GM12878 (cell line): ENCODE measurements at regions not wholly inside any gene's neighbourhood (a gene's known extent, or its start where the extent isn't known, plus 50 kb on each side); places are given as distances from the start of the nearest gene placed in this dataset.

Experiments used
- BMI1 ChIP-seq: fragments of 450-650 bp; IDR thresholded peaks from 2 replicates; pipeline ENCODE4 v1.6.1; 2016; ENCODE audit warnings: mild to moderate bottlenecking, moderate library complexity, borderline replicate concordance
- CEBPZ ChIP-seq: fragments of 150-350 bp; IDR thresholded peaks from 2 replicates; pipeline ENCODE4 v1.6.1; 2016; ENCODE audit warnings: low read depth, low read length
- E4F1 ChIP-seq: fragments of 450-650 bp; IDR thresholded peaks from 2 replicates; pipeline ENCODE4 v1.6.1; 2018; ENCODE audit warnings: borderline replicate concordance, mild to moderate bottlenecking; ENCODE audit not compliant: partially characterized antibody
- FOS ChIP-seq: IDR thresholded peaks from 3 replicates; pipeline ENCODE4 v1.6.1; 2011; ENCODE audit warnings: borderline replicate concordance; ENCODE audit not compliant: insufficient read length; ENCODE audit errors: extremely low read depth
- IKZF1 ChIP-seq: fragments of 450-650 bp; conservative IDR thresholded peaks from 2 replicates; pipeline ENCODE4 v1.6.1; 2017; ENCODE audit warnings: antibody characterized with exemption, mild to moderate bottlenecking
- IRF3 ChIP-seq: fragments of 450-650 bp; IDR thresholded peaks from 2 replicates; pipeline ENCODE4 v1.6.1; 2014; ENCODE audit warnings: mild to moderate bottlenecking
- JUND ChIP-seq: IDR thresholded peaks from 2 replicates; pipeline ENCODE4 v1.6.1; 2012; ENCODE audit warnings: low read depth, mild to moderate bottlenecking, low read length, improper control_type of control experiment, moderate library complexity
- MAX ChIP-seq: IDR thresholded peaks from 2 replicates; pipeline ENCODE4 v1.6.1; 2012; ENCODE audit warnings: low read depth, low read length, improper control_type of control experiment
- MYB ChIP-seq: fragments of 150-350 bp; IDR thresholded peaks from 2 replicates; pipeline ENCODE4 v1.6.1; 2014; ENCODE audit warnings: mild to moderate bottlenecking, low read depth, low read length, borderline replicate concordance
- NR2F1 ChIP-seq: fragments of 450-650 bp; conservative IDR thresholded peaks from 2 replicates; pipeline ENCODE4 v1.6.1; 2017; ENCODE audit warnings: mild to moderate bottlenecking
- RBBP5 ChIP-seq: fragments of 200-600 bp; sonication (generic); conservative IDR thresholded peaks from 2 replicates; pipeline ENCODE4 v1.6.1; 2016
- RELB ChIP-seq: fragments of 450-650 bp; IDR thresholded peaks from 2 replicates; pipeline ENCODE4 v1.6.1; 2017; ENCODE audit warnings: low read depth, mild to moderate bottlenecking, moderate library complexity
- REST ChIP-seq: IDR thresholded peaks from 2 replicates; pipeline ENCODE4 v1.6.1; 2012; ENCODE audit warnings: mild to moderate bottlenecking, low read depth, low read length
- RUNX3 ChIP-seq: IDR thresholded peaks from 2 replicates; pipeline ENCODE4 v1.6.1; 2012; ENCODE audit warnings: low read length, inconsistent platforms
- TCF3 ChIP-seq: IDR thresholded peaks from 2 replicates; pipeline ENCODE4 v1.6.1; 2012; ENCODE audit warnings: low read depth, mild to moderate bottlenecking, low read length, borderline replicate concordance; ENCODE audit not compliant: insufficient read depth
- ZNF384 ChIP-seq: IDR thresholded peaks from 2 replicates; pipeline ENCODE4 v1.6.1; 2012; ENCODE audit warnings: low read depth, mild to moderate bottlenecking, low read length, improper control_type of control experiment, borderline replicate concordance

GRCh38 chr6:156697225-156697830 lies 79.8 kb upstream of the ARID1B start (continued):
- peak; percentile 56 for TF ChIP-seq RELB
- no peak for TF ChIP-seq IRF3
- TF ChIP-seq NR2F1 = no peak
- TF ChIP-seq REST = no peak
- no peak for TF ChIP-seq JUND
- no peak for TF ChIP-seq E4F1
- TF ChIP-seq TCF3 = peak; percentile 93
- TF ChIP-seq ZNF384 = no peak
- TF ChIP-seq RUNX3 = no peak
- no peak for TF ChIP-seq BMI1
- peak; percentile 94 for TF ChIP-seq IKZF1
- TF ChIP-seq MYB = no peak
- no peak for TF ChIP-seq FOS
- TF ChIP-seq RBBP5 = no peak
- no peak for TF ChIP-seq MAX
- no peak for TF ChIP-seq CEBPZ
